IPS DF 4.7 (cell line): ENCODE measurements at regions not wholly inside any gene's neighbourhood (a gene's known extent, or its start where the extent isn't known, plus 50 kb on each side); places are given as distances from the start of the nearest gene placed in this dataset.

ENCODE experiments used
- DNase-seq: peaks from one replicate; pipeline ENCODE4 v3.0.0-alpha.2; 2013; ENCODE audit warnings: low spot score; ENCODE audit errors: extremely low read depth

- DNase-seq, result no peak
Measured at GRCh38 chr12:5377997-5378592, 53.8 kb upstream of the NTF3 start.

DNA sequence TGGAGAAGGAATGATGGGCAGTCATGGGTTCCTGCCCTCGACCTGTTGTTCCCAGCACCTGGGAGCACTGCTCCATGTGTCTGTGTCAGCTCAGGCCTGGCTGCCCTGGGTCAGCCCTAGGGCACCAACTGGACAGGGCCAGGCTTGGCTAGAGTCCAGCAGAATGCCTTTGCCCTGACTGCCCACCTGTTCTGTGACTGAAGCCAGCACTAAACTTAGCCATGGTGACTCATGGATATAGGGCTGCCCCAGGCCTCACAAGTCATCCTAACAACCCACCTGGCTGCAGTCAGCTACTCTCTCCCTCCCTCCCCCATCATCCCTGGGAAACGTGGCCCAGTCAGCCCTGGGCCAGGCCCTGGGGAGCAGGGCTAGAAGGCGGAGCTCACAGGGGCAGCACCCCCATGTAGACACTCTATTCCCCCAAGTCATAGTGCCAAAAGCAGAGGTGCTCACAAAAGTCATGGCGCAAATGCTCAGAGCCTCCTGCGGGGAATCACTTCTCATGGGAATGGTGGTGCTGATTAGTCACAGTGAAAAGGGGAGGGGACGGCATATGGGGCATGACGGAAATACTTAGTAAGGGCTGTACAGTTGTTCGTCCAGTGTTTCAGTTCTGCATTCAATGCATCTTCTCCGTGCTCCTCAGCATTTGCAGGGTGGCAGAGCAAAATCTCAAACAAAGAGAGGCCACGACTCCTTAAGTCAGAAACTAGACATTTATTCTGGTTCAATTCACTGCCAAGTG, 52.0 kb upstream of the NTF3 start:
- no peak for DNase-seq
